ENCODE measurements at regions not wholly inside any gene's neighbourhood (a gene's known extent, or its start where the extent isn't known, plus 50 kb on each side); places are given as distances from the start of the nearest gene placed in this dataset.

DNA sequence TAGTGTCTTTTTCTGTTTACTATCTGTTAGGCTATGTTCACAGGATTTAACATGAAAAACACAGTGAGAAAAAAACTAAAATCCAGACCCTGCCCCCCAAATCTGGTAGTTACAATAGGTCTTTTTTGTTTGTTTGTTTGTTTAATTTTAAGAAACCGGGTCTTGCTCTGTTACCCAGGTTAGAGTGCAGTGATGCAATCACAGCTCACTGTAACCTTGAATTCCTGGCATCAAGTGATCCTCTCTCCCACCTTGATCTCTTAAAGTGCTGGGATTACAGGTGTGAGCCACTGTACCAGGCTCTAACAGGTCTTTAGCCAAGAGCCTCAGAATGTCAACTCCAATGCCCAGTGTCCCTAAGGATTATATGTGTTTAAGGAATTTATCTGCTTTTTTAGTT is 88.0 kb upstream of the GOLIM4 start:
- TF ChIP-seq CTCF (IDR thresholded peaks at IDR 0.05) (no peak), POLR2A (IDR thresholded peaks at IDR 0.05) (no peak)

Measured in right lobe of liver (tissue), 4 donors.